ENCODE measurements at regions not wholly inside any gene's neighbourhood (a gene's known extent, or its start where the extent isn't known, plus 50 kb on each side); places are given as distances from the start of the nearest gene placed in this dataset.

- no peak for DNase-seq (ENCODE audit: low read depth)
- no peak overlapping the region for H3K4me3 ChIP-seq (ENCODE audit: low read depth, low read length)
- TF ChIP-seq CTCF (IDR thresholded peaks at IDR 0.05; ENCODE audit: control insufficient read depth, extremely low read depth, insufficient read depth) = no peak
These were observed 144.4 kb upstream of the CST7 start for GRCh38 chr20:24804481-24805206.

GRCh38 chr20:24805456-24806238, 143.4 kb upstream of the CST7 start:
- H3K4me3 ChIP-seq (ENCODE audit: low read depth, low read length) = no peak overlapping the region
- no peak for TF ChIP-seq CTCF (IDR thresholded peaks at IDR 0.05; ENCODE audit: control insufficient read depth, extremely low read depth, insufficient read depth)
- no peak for DNase-seq (ENCODE audit: low read depth)

GRCh38 chr20:24806705-24807676, 142.1 kb upstream of the CST7 start:
- no peak for TF ChIP-seq CTCF (IDR thresholded peaks at IDR 0.05; ENCODE audit: control insufficient read depth, extremely low read depth, insufficient read depth)
- DNase-seq (ENCODE audit: low read depth) = no peak
- no peak overlapping the region for H3K4me3 ChIP-seq (ENCODE audit: low read depth, low read length)

- no peak for DNase-seq (ENCODE audit: low read depth)
- no peak overlapping the region for H3K4me3 ChIP-seq (ENCODE audit: low read depth, low read length)
- no peak for TF ChIP-seq CTCF (IDR thresholded peaks at IDR 0.05; ENCODE audit: control insufficient read depth, extremely low read depth, insufficient read depth)
These were observed 140.5 kb upstream of the CST7 start for GRCh38 chr20:24808616-24809015.

- no peak for TF ChIP-seq CTCF (IDR thresholded peaks at IDR 0.05; ENCODE audit: control insufficient read depth, extremely low read depth, insufficient read depth)
- no peak for DNase-seq (ENCODE audit: low read depth)
- no peak overlapping the region for H3K4me3 ChIP-seq (ENCODE audit: low read depth, low read length)
These were observed 139.5 kb upstream of the CST7 start for GRCh38 chr20:24809606-24810005.

GRCh38 chr20:24810676-24811407, 138.2 kb upstream of the CST7 start:
- no peak overlapping the region for H3K4me3 ChIP-seq (ENCODE audit: low read depth, low read length)
- no peak for TF ChIP-seq CTCF (IDR thresholded peaks at IDR 0.05; ENCODE audit: control insufficient read depth, extremely low read depth, insufficient read depth)
- DNase-seq (ENCODE audit: low read depth) = no peak
